Stimulated activated CD4-positive, alpha-beta T cell treated with anti-CD3 and anti-CD28 coated beads, Interleukin-12 subunit alpha, Interleukin-12 subunit beta, amount 100 ng/mL, for 48 hours (primary cell): ENCODE measurements at regions not wholly inside any gene's neighbourhood (a gene's known extent, or its start where the extent isn't known, plus 50 kb on each side); places are given as distances from the start of the nearest gene placed in this dataset.
"Not testable (repeated sequence)": the region's sequence is repeated elsewhere in the genome, so short reads cannot be mapped to it uniquely, and the experiment has no call there.

Experiments used
- DNase-seq, 3 donors: peaks; one replicate each; pipeline ENCODE4 v3.0.0-alpha.2; 2020; ENCODE audit warnings: low read depth in 2 of 3, low spot score in 1 of 3

- no peak for DNase-seq
These were observed 561.0 kb downstream of the LTN1 start for GRCh38 chr21:28431527-28432200.

GRCh38 chr21:28431022-28431421, 561.7 kb downstream of the LTN1 start:
- no peak for DNase-seq

- no peak for DNase-seq
These were observed 563.5 kb downstream of the LTN1 start for GRCh38 chr21:28429161-28429560.

- DNase-seq, result no peak
These were observed 565.2 kb downstream of the LTN1 start for GRCh38 chr21:28427394-28428022.

GRCh38 chr21:28426545-28426944, 566.1 kb downstream of the LTN1 start:
- DNase-seq, result no peak

GRCh38 chr21:28423521-28424190, 569.0 kb downstream of the LTN1 start:
- DNase-seq, result no peak

GRCh38 chr21:28421716-28422524, 570.8 kb downstream of the LTN1 start:
- DNase-seq, result no peak

- no peak for DNase-seq
These were observed 572.9 kb downstream of the LTN1 start for GRCh38 chr21:28419811-28420210.

- no peak for DNase-seq
These were observed 573.8 kb downstream of the LTN1 start for GRCh38 chr21:28418726-28419514.

- DNase-seq, result no peak
These were observed 582.4 kb downstream of the LTN1 start for GRCh38 chr21:28410256-28410655.

- DNase-seq, result no peak
These were observed 590.1 kb downstream of the LTN1 start for GRCh38 chr21:28402616-28402989.

GRCh38 chr21:28397040-28397439, 595.6 kb downstream of the LTN1 start:
- DNase-seq, result no peak

GRCh38 chr21:28396421-28396820, 596.3 kb downstream of the LTN1 start:
- DNase-seq, result no peak

- DNase-seq, result no peak
These were observed 599.4 kb downstream of the LTN1 start for GRCh38 chr21:28393279-28393678.

- no peak for DNase-seq
These were observed 600.5 kb downstream of the LTN1 start for GRCh38 chr21:28391938-28392849.

- no peak for DNase-seq
These were observed 605.5 kb downstream of the LTN1 start for GRCh38 chr21:28387220-28387619.

GRCh38 chr21:28385845-28386244, 606.8 kb downstream of the LTN1 start:
- DNase-seq, result no peak

GRCh38 chr21:28381000-28381745, 611.5 kb downstream of the LTN1 start:
- not testable (repeated sequence) for DNase-seq

- DNase-seq, result no peak
These were observed 612.4 kb downstream of the LTN1 start for GRCh38 chr21:28380241-28380640.
